Bronchial epithelial cell (primary cell): ENCODE measurements at regions not wholly inside any gene's neighbourhood (a gene's known extent, or its start where the extent isn't known, plus 50 kb on each side); places are given as distances from the start of the nearest gene placed in this dataset.

ENCODE experiments used
- DNase-seq: peaks from one replicate; pipeline ENCODE4 v3.0.0-alpha.2; 2010; ENCODE audit warnings: low read depth
- FAIRE-seq: peaks from 2 replicates; lab custom pipeline; 2011; peaks lifted over from hg19 to GRCh38; lab: Jason Lieb, UNC
- H3K27me3 ChIP-seq: 2 replicates; pipeline ENCODE4 v1.5.1; 2011; ENCODE audit warnings: low read length; ENCODE audit not compliant: control insufficient read depth, insufficient read depth
- H3K36me3 ChIP-seq: 2 replicates; pipeline ENCODE4 v1.5.1; 2011; ENCODE audit warnings: low read length; ENCODE audit not compliant: control insufficient read depth, insufficient read depth
- H3K4me3 ChIP-seq: 2 replicates; pipeline ENCODE4 v1.5.1; 2011; ENCODE audit warnings: mild to moderate bottlenecking, low read depth, low read length, control low read depth
- CTCF ChIP-seq: IDR thresholded peaks from 2 replicates; pipeline ENCODE4 v1.5.1; 2011; ENCODE audit warnings: mild to moderate bottlenecking, moderate library complexity, low read length, control low read depth, inconsistent platforms; ENCODE audit not compliant: insufficient read depth, severe bottlenecking

- DNase-seq (no peak), FAIRE-seq (no peak)
- no peak for TF ChIP-seq CTCF
- Histone ChIP-seq H3K4me3 (no peak overlapping the region), H3K27me3 (no peaks in the 10 kb centered on the region), H3K36me3 (no peaks in the 10 kb centered on the region)
Observed at GRCh38 chr6:159460476-159460875, 232.6 kb downstream of the SOD2 start.

GRCh38 chr6:159456349-159456748 is 236.7 kb downstream of the SOD2 start:
- DNase-seq = no peak
- Histone ChIP-seq H3K4me3 (no peak overlapping the region), H3K36me3 (no peaks in the 10 kb centered on the region), H3K27me3 (no peaks in the 10 kb centered on the region)
- TF ChIP-seq CTCF = no peak
- no peak for FAIRE-seq

GRCh38 chr6:159455700-159456274 is 237.3 kb downstream of the SOD2 start:
- FAIRE-seq = no peak
- no peak overlapping the region for H3K4me3 ChIP-seq
- H3K36me3 ChIP-seq = no peaks in the 10 kb centered on the region
- no peaks in the 10 kb centered on the region for H3K27me3 ChIP-seq
- DNase-seq = no peak
- no peak for TF ChIP-seq CTCF

GRCh38 chr6:159450815-159451465 is 242.1 kb downstream of the SOD2 start:
- Histone ChIP-seq H3K4me3 (no peak overlapping the region), H3K27me3 (no peaks in the 10 kb centered on the region), H3K36me3 (no peaks in the 10 kb centered on the region)
- DNase-seq = peak; percentile 71
- TF ChIP-seq CTCF = no peak
- FAIRE-seq = no peak

- DNase-seq (no peak), FAIRE-seq (no peak)
- no peak overlapping the region for H3K4me3 ChIP-seq
- H3K36me3 ChIP-seq = no peaks in the 10 kb centered on the region
- no peaks in the 10 kb centered on the region for H3K27me3 ChIP-seq
- TF ChIP-seq CTCF = no peak
Observed at GRCh38 chr6:159446340-159446739, 246.7 kb downstream of the SOD2 start.

- Histone ChIP-seq H3K4me3 (no peak overlapping the region), H3K36me3 (no peaks in the 10 kb centered on the region), H3K27me3 (no peaks in the 10 kb centered on the region)
- no peak for TF ChIP-seq CTCF
- DNase-seq (no peak), FAIRE-seq (no peak)
Observed at GRCh38 chr6:159445351-159445750, 247.7 kb downstream of the SOD2 start.
